HAP-1 (cell line): ENCODE measurements at regions not wholly inside any gene's neighbourhood (a gene's known extent, or its start where the extent isn't known, plus 50 kb on each side); places are given as distances from the start of the nearest gene placed in this dataset.

Source experiments
- DNase-seq, 2 experiments: peaks; one replicate each; pipeline ENCODE4 v3.0.0-alpha.2; 2016 to 2020; ENCODE audit warnings: low spot score in 2 of 2
- H3K27me3 ChIP-seq: fragments of 250-450 bp; sonication (Bioruptor Pico); 2 replicates; pipeline ENCODE4 v1.5.1; 2020; ENCODE audit warnings: low read depth, mild to moderate bottlenecking, moderate library complexity
- H3K36me3 ChIP-seq: fragments of 250-450 bp; sonication (Bioruptor Pico); replicated peaks from 2 replicates; pipeline ENCODE4 v1.5.1; 2020; ENCODE audit warnings: mild to moderate bottlenecking
- H3K4me1 ChIP-seq: fragments of 250-450 bp; sonication (Bioruptor Pico); 2 replicates; pipeline ENCODE4 v1.5.1; 2020; ENCODE audit warnings: mild to moderate bottlenecking
- H3K4me3 ChIP-seq: fragments of 250-450 bp; sonication (Bioruptor Pico); 2 replicates; pipeline ENCODE4 v1.5.1; 2020; ENCODE audit warnings: mild to moderate bottlenecking, moderate library complexity
- H3K9me3 ChIP-seq: fragments of 250-450 bp; sonication (Bioruptor Pico); 2 replicates; pipeline ENCODE4 v1.5.1; 2020; ENCODE audit warnings: mild to moderate bottlenecking, moderate library complexity
- in situ Hi-C: fragments of 300-500 bp; cut with MboI; formaldehyde crosslinking; loops from 3 replicates; pipeline ENCODE4 v1.14.3; 2020; ENCODE audit warnings: low sequenced_read_pairs, inconsistent platforms, mixed read lengths

DNA sequence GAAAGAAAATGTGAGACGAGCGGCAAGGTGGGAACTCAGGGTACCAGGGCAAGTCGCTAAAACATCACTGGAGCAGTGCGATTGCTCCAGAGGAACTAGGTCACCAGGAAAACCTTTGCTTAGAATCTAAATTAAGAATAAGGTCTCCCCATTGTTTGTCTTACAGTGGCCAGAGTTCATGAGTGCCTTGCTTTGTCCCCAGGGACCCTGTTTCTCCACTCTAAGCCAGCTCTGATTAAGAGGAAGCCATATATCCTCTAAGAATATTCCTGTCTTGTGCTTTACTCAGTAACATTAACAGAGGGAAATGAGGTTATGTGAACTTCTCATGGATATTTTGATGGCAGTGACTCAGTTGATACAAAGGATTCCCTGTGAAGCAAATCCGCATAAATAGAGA is 305.8 kb downstream of the CD83 start:
- no peak overlapping the region for H3K4me3 ChIP-seq
- DNase-seq = no peak
- in situ Hi-C loops = no loop called here
- no peaks in the 10 kb centered on the region for H3K9me3 ChIP-seq
- H3K4me1 ChIP-seq = no peaks in the 10 kb centered on the region
- no peaks in the 10 kb centered on the region for H3K36me3 ChIP-seq
- no peaks in the 10 kb centered on the region for H3K27me3 ChIP-seq

DNA sequence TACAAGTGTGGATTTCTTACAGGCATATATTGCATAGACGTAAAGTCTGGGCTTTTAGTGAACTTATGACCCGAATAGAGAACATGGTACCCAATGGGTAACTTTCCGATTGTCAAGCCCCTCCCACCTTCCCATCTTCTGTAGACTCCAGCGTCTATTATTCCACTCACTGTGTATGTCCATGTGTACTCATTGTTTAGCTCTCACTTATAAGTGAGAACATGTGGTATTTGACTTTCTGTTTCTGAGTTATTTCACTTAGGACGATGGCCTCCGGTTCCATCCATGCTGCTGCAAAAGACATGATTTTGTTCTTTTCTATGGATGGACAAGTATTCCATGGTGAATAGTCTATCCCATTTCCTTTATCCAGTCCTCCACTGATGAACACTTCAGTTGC is 306.4 kb downstream of the CD83 start:
- Histone ChIP-seq H3K27me3 (no peaks in the 10 kb centered on the region), H3K4me3 (no peak overlapping the region), H3K9me3 (peaks cover under 1% of the 10 kb centered on the region; the same call in 1 of the 2 replicates), H3K4me1 (no peaks in the 10 kb centered on the region), H3K36me3 (no peaks in the 10 kb centered on the region)
- no peak for DNase-seq
- in situ Hi-C loops = no loop called here

DNA sequence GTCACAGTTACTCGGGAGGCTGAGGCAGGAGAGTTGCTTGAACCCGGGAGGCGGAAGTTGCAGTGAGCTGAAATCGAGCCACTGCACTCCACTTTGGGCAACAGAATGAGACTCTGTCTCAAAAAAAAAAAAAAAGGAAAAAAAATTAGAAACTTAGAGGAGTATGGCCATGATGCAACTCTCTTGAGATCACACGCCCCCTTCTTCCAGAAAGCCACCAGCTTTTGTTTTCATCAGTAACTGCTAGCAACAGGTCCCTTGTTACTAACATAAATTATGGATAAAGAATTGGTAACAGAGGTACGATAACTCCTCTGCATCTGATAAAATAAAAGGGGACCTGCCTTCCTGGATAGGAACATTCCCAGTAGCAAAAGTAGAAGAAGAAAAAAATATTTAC is 308.2 kb downstream of the CD83 start:
- Histone ChIP-seq H3K9me3 (peaks cover 2% of the 10 kb centered on the region; the same call in 1 of the 2 replicates), H3K36me3 (no peaks in the 10 kb centered on the region), H3K27me3 (no peaks in the 10 kb centered on the region), H3K4me3 (no peak overlapping the region), H3K4me1 (no peaks in the 10 kb centered on the region)
- in situ Hi-C loops = no loop called here
- no peak for DNase-seq

DNA sequence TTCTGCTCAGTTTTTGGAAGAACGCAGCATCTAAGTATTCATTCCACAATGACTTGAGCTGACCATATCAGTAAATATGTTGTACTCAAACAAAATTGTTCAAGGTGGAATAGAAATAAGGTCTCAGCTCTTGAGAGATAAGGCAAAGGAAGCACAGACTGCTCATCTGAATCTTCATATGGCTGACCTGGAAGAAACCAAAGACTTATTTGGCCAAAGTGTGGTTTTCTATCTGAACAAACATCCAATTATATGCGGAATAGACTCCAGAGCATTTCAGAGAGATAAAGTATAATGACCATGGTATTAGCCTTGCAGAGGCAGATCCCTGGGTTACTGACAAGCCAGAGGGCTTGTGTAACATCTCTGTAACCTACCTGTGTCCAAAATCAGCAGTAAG is 308.7 kb downstream of the CD83 start:
- in situ Hi-C loops = no loop called here
- H3K4me1 ChIP-seq = no peaks in the 10 kb centered on the region

DNA sequence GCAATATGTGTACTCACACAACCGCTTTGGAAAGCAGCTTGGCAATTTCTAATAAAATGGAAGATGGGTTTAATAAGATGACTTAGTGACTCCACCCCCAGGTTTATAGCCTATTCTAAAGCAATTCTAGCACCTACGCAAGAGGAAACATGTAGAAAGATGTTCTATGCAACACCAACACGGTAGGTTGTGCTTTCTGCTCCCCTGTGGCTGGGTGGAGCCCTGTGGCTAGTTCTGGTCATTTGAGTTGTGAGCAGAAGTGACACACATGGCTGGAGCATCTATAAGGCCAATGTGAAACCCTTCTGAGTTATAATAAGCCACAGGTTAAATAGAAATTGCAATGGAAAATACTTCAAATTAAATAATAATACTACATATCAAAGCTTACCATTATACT is 310.7 kb downstream of the CD83 start:
- Histone ChIP-seq H3K36me3 (no peaks in the 10 kb centered on the region), H3K4me3 (no peak overlapping the region), H3K27me3 (no peaks in the 10 kb centered on the region), H3K4me1 (no peaks in the 10 kb centered on the region), H3K9me3 (peaks cover 2% of the 10 kb centered on the region; the same call in 1 of the 2 replicates)
- no peak for DNase-seq
- in situ Hi-C loops = no loop called here

More for the DNA sequence above, 308.7 kb downstream of the CD83 start:
- H3K4me3 ChIP-seq = no peak overlapping the region
- no peak for DNase-seq
- no peaks in the 10 kb centered on the region for H3K36me3 ChIP-seq
- peaks cover 2% of the 10 kb centered on the region; the same call in 1 of the 2 replicates for H3K9me3 ChIP-seq
- H3K27me3 ChIP-seq = no peaks in the 10 kb centered on the region

DNA sequence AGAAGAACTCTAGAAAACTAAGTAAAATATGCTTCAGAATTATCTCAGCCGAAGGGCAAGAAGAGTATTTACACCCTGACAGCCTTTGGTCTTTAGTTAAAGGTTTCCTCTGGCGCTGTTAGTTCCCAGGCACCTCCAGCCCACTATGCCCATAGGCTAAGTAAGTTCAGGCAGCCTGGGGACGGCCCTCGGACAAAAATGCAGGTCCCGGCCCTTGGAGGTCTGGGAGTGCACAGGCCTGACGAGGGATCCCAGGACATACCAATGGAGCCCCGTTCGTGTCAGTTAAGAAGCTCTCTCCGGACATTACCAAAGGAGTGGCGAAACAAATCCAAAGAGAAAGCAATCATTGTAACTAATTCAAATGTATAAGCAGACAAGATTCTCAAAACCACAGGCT is 311.8 kb downstream of the CD83 start:
- Histone ChIP-seq H3K36me3 (no peaks in the 10 kb centered on the region), H3K27me3 (no peaks in the 10 kb centered on the region), H3K4me3 (no peak overlapping the region), H3K4me1 (no peaks in the 10 kb centered on the region), H3K9me3 (peaks cover 2% of the 10 kb centered on the region; the same call in 1 of the 2 replicates)
- no peak for DNase-seq
- in situ Hi-C loops = no loop called here

DNA sequence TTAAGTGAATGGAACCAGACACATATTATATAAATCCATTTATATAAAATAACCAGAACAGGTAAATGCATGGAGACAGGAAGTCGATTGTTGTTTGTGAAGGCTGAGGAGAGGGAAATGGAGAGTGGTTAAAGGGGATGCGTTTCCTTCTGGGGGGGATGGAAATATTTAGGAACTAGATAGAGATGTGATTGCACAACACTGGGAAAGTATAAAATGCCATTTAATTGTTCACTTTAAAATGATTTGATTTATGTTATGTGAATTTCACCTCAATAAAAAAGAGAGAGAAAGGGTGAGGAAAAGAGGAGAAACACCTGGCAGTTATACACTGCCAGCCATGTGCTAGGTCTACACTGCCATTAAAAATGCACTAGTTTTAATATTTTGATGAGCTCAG is 312.6 kb downstream of the CD83 start:
- no peaks in the 10 kb centered on the region for H3K36me3 ChIP-seq
- peaks cover 2% of the 10 kb centered on the region; the same call in 1 of the 2 replicates for H3K9me3 ChIP-seq
- no peak for DNase-seq
- H3K27me3 ChIP-seq = no peaks in the 10 kb centered on the region
- no peak overlapping the region for H3K4me3 ChIP-seq
- H3K4me1 ChIP-seq = no peaks in the 10 kb centered on the region
- in situ Hi-C loops = no loop called here

DNA sequence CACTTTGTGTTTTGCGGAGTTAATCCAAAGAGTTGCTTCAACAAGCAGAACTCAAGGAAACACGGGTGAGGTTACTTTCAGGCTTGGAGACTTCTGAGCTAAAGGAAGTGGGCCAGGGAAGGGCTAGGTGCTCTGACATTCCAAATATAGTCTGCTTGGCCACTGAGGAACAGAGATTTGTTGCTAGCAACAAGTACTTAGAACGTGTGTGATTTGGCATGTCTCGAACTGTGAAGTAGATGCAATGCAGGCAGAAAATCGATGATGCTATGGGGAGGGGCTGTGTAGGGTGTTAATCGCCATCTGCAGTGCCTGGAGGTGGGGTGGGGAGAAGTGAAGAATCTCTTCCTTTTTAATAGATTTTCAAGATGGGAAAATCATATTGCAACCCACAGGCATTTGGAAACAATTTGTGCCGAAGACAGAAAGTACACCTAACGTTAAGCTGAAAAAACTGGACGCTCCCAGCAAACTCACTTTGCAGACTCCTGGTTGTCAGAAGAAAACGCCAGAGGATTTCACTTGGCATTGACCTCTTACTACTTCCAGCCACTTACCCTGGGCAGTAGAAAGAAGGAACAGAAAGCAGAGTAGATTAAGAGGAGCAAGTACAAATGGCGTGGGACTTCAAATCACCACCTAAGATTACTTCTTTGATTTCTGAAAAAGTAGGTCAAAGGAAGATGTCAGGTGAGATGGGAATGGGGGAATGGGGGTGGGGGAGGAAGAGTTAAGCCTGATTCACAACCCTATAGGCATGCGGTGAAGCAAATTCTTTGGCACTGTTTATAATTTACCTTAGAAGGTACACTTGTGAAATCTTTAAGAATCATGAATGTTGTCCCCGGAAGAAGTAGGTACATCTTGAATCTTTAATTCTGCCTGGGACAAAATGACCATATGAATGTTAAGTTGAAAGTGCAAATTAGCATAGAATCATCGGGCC is 314.1 kb downstream of the CD83 start:
- H3K4me1 ChIP-seq = no peaks in the 10 kb centered on the region
- no peak overlapping the region for H3K4me3 ChIP-seq
- no peaks in the 10 kb centered on the region for H3K36me3 ChIP-seq
- no peak for DNase-seq
- in situ Hi-C loops = no loop called here
- peaks cover 2% of the 10 kb centered on the region; the same call in 1 of the 2 replicates for H3K9me3 ChIP-seq
- H3K27me3 ChIP-seq = no peaks in the 10 kb centered on the region

DNA sequence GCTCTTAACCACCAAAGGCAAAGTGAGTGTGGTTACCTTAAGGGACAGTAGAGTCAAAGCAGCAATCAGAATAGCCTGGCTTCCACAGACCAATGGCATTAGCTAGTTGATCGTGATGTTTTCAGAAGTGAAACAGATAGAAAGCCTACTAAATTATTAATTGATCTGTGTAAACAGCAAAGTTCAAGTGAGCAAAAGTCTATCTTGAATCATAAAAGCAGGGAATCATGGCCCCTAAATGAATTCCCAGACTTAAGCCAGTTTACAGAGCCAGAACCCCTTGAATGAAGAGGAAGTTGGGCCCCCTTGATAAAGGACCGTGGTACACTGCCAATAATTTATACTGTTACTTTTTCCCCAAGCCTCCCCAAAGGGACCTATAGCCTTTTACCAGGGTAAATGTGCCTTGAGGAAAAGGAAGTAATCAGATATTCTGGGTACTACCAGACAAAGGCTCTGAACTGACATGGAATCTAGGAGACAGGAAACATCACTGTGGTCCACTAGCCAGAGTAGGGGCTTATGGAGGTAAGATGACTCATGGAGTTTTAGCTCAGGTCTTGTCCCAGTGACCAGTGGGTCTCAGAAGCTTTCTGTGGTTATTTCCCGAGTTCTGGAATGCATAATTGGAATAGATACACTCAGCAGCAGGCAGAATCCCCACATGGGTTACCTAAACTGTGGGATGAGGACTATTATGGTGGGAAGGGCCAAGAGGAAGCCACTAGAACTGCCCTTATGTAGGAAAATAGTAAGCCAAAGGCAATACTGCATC is 317.5 kb downstream of the CD83 start:
- in situ Hi-C loops = no loop called here
- Histone ChIP-seq H3K4me3 (no peak overlapping the region), H3K9me3 (no peaks in the 10 kb centered on the region), H3K36me3 (no peaks in the 10 kb centered on the region), H3K4me1 (no peaks in the 10 kb centered on the region), H3K27me3 (no peaks in the 10 kb centered on the region)
- DNase-seq = no peak

DNA sequence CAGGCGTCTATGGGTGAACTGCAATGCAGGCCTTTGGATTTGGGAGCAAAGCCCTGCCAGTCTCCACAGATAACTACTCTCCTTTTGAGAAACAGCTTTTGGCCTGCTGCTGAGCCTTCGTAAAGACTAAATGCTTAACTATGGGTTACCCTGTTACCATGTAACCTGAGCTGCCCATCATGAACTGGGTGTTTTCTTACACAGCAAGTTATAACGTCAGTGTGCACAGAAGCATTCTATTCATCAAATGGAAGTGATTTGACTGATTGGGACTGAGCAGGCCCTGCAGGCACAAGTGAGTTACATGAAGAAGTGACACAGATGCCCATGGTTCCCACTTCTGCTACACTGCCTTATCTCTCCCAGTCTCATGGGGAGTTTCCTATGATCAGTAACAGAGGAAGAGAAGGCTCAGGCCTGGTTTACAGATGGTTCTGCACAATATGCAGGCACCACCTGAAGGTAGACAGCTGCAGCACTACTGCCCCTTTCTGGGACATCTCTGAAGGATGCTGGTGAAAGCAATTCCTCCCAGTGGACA is 319.1 kb downstream of the CD83 start:
- no peaks in the 10 kb centered on the region for H3K9me3 ChIP-seq
- in situ Hi-C loops = no loop called here
- peaks cover 10% of the 10 kb centered on the region for H3K4me1 ChIP-seq
- no peak overlapping the region for H3K4me3 ChIP-seq
- no peaks in the 10 kb centered on the region for H3K27me3 ChIP-seq
- H3K36me3 ChIP-seq = no peaks in the 10 kb centered on the region
- DNase-seq = no peak

DNA sequence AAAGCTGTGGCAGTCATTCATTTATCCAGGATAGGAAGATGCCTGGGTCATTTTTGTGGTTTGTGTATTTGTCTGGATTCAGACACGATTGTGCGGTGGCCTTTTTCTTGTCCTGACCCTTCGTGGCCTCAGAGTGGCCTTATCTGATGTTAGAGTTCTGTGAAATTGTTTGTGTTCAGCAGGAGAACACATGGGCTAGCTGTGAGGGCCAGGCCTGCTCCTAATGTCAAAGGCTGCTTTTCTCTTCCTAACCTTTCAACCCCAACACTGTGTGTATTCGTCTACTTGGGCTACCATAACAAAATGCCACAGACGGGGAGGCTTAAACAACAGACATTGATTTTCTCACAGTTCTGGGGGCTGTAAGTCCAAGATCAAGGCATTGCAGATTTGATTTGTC is 321.8 kb downstream of the CD83 start:
- Histone ChIP-seq H3K4me1 (peaks cover 26% of the 10 kb centered on the region), H3K36me3 (no peaks in the 10 kb centered on the region), H3K4me3 (no peak overlapping the region), H3K9me3 (no peaks in the 10 kb centered on the region), H3K27me3 (0 out of 2 replicates have a peak, but pooled peaks cover 2% of the 10 kb centered on the region)
- in situ Hi-C loops = no loop called here
- DNase-seq = no peak

DNA sequence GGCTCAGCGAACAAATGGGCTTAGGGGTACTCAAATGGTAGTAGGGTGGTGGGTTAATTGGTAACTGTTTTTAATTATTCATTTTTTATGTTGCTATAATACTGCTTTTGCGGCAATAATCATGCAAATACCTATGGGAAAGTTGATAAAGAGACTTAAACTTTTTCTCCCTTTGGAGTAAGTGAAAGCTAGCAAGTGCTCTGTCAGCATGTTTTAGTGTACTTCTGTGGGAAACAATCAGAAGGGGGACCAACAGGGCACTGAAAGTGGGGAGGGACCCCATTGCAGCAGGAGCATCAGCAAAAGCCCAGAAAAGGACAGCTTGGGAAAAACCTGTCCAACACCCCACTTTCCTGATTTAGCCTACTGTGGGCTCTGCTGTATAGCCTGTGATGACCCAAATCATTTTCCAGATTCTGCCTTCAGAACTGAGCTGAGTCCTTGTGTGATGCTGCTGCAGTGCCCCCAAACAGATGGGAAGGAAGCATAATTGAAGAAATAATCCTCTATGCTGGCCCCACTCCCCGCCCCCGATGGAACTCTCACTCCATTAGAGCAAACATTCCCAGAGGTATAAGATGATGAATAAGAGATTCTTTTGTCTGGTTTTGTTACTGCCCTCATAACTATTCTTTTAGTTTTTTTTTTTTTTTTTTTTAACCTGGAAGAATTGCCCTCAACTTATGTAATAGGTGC is 322.8 kb downstream of the CD83 start:
- DNase-seq = peak in 1 of 2 experiments; percentile 27
- 0 out of 2 replicates have a peak, but pooled peaks cover 2% of the 10 kb centered on the region for H3K27me3 ChIP-seq
- H3K36me3 ChIP-seq = no peaks in the 10 kb centered on the region
- in situ Hi-C loops = no loop called here
- no peaks in the 10 kb centered on the region for H3K9me3 ChIP-seq
- H3K4me3 ChIP-seq = no peak overlapping the region
- peaks cover 26% of the 10 kb centered on the region for H3K4me1 ChIP-seq
